ENCODE measurements at regions not wholly inside any gene's neighbourhood (a gene's known extent, or its start where the extent isn't known, plus 50 kb on each side); places are given as distances from the start of the nearest gene placed in this dataset.
"Not testable (repeated sequence)": the region's sequence is repeated elsewhere in the genome, so short reads cannot be mapped to it uniquely, and the experiment has no call there.

DNA sequence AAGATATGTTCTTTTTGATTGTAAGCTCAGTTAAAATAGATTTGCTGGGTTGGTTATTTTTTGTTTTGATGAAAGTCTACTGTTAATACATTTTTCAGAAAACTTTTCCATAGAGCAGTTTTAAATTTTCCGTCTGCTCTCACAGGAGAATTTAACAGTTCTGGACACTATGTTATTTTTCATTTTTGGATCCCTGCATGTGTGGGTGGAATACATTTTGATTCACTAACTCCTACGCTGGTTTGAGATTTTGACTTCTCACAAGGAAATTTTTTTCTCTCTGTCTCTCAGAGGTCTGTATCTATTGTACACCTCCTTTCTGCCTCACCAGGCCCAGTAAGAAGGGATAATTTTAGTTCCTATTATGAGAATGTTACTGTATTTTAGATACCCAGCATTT lies 502.4 kb downstream of the CDH10 start:
- DNase-seq = no peak

DNA sequence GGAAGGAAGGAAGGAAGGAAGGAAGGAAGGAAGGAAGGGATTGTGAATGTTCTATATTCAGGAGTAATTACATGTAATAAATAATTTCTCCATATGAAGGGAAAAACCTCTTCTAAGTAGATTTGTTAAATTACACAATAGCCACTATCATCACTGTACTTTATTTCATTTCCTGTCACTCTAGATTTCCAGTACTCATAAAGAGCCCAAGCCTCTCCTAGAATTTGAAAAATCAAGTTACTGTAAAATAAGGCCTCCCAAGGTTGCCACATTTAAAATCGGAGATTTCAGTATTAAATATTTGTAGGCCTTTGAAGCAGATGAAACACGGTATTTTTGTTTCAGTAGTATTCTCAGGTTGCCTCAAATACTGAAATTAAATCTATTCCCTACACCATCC lies 499.0 kb downstream of the CDH10 start:
- DNase-seq = no peak

- no peak for DNase-seq
Observed at GRCh38 chr5:24161559-24161958, 483.2 kb downstream of the CDH10 start.

- no peak for DNase-seq
Observed at GRCh38 chr5:24162343-24162742, 482.4 kb downstream of the CDH10 start.

DNA sequence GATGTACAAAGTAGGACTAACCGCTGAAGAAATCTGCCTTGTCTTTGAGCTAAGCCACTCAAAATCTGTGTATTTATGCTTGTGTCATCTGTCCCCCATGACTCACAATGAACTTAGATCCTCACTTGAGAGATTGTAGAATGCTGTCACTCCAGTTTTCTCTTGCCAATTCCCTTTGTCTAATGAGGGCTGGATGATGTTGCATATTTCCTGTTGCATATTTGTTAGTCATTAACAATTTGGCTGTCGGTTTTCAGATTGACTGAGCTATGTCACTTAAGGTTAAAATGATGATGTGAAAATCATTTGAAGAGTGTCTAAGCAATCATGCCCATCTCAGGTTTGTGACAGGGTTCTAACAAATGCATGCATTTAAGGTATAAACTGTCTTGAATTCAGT lies 481.7 kb downstream of the CDH10 start:
- no peak for DNase-seq

- no peak for DNase-seq
Observed at GRCh38 chr5:24167806-24168205, 477.0 kb downstream of the CDH10 start.

DNA sequence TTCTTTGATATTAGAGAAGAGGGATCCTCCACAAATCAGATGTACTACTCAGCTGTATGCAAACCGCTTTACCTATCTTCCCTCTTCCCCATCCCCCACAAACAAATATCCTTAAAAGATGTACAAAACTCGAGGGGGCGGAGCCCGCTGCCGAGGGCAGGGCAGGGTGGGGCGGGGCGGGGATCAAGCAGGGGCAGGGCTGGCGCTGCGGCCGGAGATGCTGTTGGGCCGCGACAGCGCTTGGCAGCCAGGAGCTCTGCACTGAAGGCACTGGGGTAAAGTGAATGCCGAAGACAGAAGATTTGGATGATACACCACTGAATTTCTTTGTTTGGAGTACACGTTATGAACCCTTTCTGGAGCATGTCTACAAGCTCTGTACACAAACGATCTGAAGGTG lies 474.8 kb downstream of the CDH10 start:
- no peak for DNase-seq

GRCh38 chr5:24170930-24171329 lies 473.8 kb downstream of the CDH10 start:
- DNase-seq = not testable (repeated sequence)

DNA sequence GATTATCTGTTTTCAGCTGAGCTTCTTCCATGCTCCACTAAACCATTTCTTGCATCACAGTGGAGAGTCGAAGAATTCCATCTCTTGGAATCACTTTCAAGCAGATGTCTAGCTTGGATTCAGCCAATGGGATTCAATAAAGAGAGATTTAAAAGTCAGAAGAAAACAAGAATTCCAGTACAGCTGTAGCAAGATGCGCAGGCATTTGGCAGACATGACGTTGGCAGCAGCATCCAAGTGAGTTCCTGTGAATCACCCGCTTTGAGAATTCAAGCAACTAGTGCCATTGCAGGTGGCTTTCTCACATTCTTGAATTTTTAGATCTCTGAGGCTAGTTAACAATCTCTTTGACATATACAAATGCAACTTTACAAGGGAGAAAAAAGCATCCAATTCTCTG lies 467.0 kb downstream of the CDH10 start:
- DNase-seq = no peak

GRCh38 chr5:24183981-24184380 lies 460.8 kb downstream of the CDH10 start:
- no peak for DNase-seq

DNA sequence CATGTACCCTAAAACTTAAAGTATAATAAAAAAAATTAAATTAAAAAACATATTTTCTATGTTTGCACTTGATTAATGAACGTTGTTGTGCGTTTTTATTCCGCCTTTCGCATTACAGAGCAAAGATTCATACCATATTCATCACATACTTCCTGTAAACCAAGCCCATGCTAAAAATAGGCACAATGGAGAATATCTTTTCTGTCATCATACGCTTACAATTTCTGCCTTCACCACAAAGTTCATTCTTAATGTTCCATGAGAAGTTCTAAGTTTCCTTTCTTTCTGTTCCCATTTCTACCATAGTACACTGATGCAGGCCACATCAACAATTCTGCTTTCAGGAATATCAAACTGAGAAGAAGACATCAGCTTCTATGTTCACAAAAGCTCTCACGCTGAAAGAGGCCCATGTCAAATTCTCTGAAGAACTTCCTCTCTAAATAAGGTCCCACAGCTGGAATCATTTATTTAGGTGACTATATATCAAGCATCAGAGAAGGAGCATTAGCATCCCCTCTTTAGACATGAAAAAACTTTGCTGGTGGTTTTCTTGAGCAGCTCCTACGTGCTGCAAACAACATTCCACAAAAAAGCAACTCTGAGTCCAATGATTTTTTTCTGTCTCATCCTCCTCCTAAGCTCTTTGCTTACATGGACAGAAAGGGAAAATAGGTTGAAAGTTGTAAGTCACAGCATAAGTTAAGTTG lies 456.4 kb downstream of the CDH10 start:
- DNase-seq = no peak

DNA sequence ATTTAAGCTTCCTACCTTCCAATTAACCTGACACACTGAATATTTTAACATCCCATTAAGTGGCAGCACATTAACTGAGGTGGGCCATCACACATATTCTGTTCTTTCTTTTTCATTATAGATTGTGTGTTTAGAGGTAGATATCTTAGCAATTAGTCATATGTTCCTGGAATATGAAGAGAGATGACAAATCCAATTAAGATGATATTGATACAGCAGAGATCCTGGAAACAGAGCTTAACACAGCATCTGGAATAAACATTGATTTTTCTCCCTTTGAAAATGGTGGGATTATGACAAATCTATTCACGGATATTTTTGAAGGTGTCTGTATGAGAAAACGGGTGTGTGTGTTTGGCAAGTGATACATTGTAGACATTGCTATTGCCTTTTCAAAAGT lies 448.0 kb downstream of the CDH10 start:
- no peak for DNase-seq

DNA sequence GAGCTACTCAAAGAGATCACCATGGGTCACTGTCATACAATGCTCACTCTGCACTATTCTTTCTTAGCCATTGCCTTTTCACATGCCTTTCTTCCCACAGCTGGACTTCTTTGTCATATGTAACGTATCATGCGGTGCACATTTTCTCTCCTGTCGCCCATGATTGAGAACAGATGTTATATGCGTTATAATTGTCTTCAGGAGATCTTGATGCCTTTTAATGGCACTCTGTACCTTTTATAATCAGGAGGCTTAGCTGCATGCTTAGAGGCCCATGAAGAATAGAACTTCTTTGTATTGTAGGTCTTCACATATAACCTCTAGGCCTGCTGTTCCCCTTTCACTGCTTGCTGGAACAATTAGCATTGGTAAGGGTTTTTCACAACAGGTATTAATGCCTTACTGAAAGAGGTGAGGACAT lies 436.1 kb downstream of the CDH10 start:
- no peak for DNase-seq

- no peak for DNase-seq
Observed at GRCh38 chr5:24215114-24215513, 429.7 kb downstream of the CDH10 start.

DNA sequence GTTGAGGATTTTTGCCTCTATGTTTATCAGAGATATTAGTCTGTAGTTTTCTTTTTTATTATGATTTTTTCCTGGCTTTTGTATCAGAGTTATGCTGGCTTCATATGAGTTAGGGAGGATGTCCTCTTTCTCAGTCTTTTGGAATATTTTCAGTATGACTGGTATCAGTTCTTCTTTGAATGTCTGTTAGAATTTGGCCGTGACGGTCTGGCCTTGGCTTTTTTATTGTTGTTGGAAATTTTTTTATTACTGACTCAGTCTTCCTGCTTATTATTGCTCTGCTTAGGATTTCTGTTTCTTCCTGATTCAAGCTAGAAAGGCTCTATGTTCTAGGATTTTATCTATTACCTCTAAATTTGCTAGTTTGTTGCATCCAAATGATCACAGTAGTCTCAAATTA lies 421.9 kb downstream of the CDH10 start:
- no peak for DNase-seq

DNA sequence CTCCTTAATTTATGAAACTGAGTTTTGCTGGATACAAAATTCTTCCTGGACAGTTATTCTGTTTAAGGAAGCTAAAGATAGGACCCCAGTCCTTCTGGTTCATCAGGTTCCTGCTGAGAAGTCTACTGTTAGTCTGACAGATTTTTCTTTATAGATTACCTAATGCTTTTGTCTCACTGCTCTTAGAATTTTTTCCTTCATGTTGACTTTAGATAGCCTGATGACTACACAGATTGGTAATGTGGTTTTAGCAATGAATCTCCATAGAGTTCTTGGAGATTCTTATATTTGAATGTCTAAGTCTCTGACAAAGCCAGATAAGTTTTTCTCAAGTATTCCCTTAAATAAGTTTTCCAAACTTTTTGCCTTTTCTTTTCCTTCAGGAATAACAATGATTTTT lies 419.7 kb downstream of the CDH10 start:
- DNase-seq = no peak

DNA sequence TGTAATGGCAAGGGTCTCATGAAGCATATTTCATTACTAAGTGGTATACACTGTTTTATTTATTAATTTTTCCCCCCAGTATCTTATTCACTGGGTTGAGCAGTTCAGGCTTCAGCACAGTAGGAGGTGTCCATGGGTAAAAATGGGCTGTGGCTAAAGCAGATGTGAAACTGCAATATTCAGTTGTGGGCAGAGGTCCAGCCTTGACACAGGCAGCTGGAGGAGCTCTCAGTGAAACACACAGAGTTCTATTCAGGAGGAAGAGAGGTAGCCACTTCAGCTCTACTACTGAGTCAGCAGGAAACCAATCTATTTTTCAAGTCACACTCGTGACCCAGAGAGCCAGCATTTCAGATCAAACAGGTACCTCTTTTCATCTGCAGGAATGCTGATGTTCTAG lies 418.3 kb downstream of the CDH10 start:
- no peak for DNase-seq

DNA sequence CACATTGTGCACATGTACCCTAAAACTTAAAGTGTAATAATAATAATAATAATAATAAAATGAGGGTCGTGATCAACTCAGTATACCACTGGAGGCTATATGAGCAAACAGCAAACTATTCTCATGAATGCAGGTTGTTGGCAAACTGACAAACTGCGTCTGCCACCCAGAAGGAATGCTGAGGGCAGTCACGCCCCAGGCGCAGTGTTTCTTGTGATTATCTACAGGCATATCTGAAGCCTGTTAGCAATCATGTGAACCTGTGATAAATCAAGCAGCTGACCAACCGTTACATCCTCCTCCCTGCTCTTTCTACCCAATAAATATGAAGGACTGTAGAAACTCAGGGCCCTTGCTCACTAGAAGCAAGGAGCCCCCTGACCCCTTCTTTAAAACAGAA lies 416.9 kb downstream of the CDH10 start:
- not testable (repeated sequence) for DNase-seq

DNA sequence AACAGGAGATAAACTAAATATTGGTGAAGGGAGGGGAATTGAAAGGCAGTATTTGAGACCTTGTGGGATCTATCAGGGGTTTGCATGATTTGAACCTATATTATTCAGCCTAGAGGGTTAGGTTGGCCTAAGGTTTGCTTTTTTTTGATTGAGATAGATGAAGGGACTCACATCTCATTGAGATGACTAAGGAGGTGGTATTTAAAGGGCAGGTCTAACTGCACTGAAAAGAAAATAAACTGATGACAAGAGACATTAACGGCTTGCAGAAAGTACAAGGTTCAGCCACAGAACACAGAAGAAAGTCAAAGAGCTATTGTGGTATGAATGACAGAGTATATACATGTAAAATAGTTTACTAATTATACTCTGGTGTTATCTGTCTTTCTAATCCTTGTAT lies 412.7 kb downstream of the CDH10 start:
- DNase-seq = no peak

- no peak for DNase-seq
Observed at GRCh38 chr5:24232929-24233498, 411.8 kb downstream of the CDH10 start.

GRCh38 chr5:24235946-24236345 lies 408.8 kb downstream of the CDH10 start:
- DNase-seq = no peak

DNA sequence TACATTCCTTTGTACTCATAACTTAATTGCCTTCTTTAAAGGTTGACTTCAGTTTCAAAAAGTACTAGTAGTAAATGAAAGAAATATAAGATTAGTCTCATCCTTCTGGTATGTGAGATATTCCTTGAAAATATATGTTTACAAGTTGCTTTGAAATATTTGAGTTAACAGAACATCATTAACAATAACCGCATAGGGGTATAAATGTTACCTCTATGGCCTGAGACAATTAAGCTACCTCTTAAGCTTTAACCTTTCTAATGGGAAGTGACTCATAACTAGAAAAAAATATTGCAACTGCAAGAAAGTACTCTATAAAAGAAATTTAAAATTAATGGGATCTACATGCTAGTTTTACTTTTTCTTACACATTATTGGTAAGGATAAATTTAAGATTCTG lies 399.0 kb downstream of the CDH10 start:
- no peak for DNase-seq

- DNase-seq = no peak
Observed at GRCh38 chr5:24264547-24264946, 380.2 kb downstream of the CDH10 start.

DNA sequence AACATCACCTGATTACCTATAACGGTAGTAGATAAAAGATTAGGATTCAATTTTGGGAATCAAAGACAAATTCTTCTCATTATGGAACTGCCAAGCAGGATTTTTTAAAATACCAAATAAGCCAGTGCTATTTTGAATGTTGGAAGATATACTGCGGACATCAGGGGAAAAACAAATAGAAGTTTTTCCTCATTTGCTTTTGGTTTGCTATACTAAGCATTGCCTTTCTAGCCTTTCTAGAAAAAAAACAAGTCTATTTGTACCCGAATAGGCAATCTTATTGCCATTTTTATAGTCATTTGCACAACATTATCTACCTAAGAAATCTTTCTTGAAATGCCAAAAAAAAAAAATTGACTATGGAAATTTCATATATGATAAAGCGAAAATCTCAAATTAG lies 379.5 kb downstream of the CDH10 start:
- DNase-seq = no peak
